Muscle of leg (tissue), 3 donors: ENCODE measurements at regions not wholly inside any gene's neighbourhood (a gene's known extent, or its start where the extent isn't known, plus 50 kb on each side); places are given as distances from the start of the nearest gene placed in this dataset.

Experiments
- DNase-seq: peaks from one replicate; pipeline ENCODE4 v3.0.0; 2013
- H3K27ac ChIP-seq: one replicate; pipeline ENCODE4 v1.5.1; 2013; ENCODE audit warnings: mild to moderate bottlenecking, low read length, control low read depth
- H3K27me3 ChIP-seq: one replicate; pipeline ENCODE4 v1.6.1; 2013; ENCODE audit warnings: low read length; ENCODE audit not compliant: control insufficient read depth, insufficient read depth
- H3K36me3 ChIP-seq: one replicate; pipeline ENCODE4 v1.6.1; 2013; ENCODE audit warnings: low read length; ENCODE audit not compliant: control insufficient read depth, insufficient read depth
- H3K4me1 ChIP-seq: one replicate; pipeline ENCODE4 v1.6.1; 2013; ENCODE audit warnings: low read length; ENCODE audit not compliant: control insufficient read depth, insufficient read depth
- H3K4me3 ChIP-seq: one replicate; pipeline ENCODE4 v1.5.1; 2013; ENCODE audit warnings: low read length, control low read depth
- H3K9me3 ChIP-seq: replicated peaks from 2 replicates; pipeline ENCODE4 v1.6.1; 2013; ENCODE audit warnings: low read depth, low read length; ENCODE audit not compliant: control insufficient read depth
- WGBS: methylation state at CpG from one replicate; pipeline ENCODE4 v1.1.5; 2013; ENCODE audit warnings: missing lambda C conversion rate; ENCODE audit not compliant: insufficient coverage; 5-methylcytosine and 5-hydroxymethylcytosine counted together

- Histone ChIP-seq H3K27ac (no peak overlapping the region), H3K4me1 (no peaks in the 10 kb centered on the region), H3K27me3 (peaks cover 15% of the 10 kb centered on the region), H3K36me3 (no peaks in the 10 kb centered on the region), H3K9me3 (no peaks in the 10 kb centered on the region), H3K4me3 (no peak overlapping the region)
- no CpG with 5 or more reads among the region's 2 CpGs for WGBS
- no peak for DNase-seq
Measured at GRCh38 chrX:132568291-132568690, 79.5 kb upstream of the MBNL3 start.

- Histone ChIP-seq H3K27ac (no peak overlapping the region), H3K27me3 (peaks cover 14% of the 10 kb centered on the region), H3K4me3 (no peak overlapping the region), H3K9me3 (no peaks in the 10 kb centered on the region), H3K4me1 (no peaks in the 10 kb centered on the region), H3K36me3 (no peaks in the 10 kb centered on the region)
- no peak for DNase-seq
- no CpG with 5 or more reads among the region's 3 CpGs for WGBS
Measured at GRCh38 chrX:132565273-132565672, 76.4 kb upstream of the MBNL3 start.

GRCh38 chrX:132563976-132564375, 75.1 kb upstream of the MBNL3 start:
- H3K36me3 ChIP-seq, result no peaks in the 10 kb centered on the region
- no peak overlapping the region for H3K4me3 ChIP-seq
- DNase-seq, result peak; percentile 8
- WGBS, result no CpG with 5 or more reads among the region's 2 CpGs
- H3K4me1 ChIP-seq, result no peaks in the 10 kb centered on the region
- H3K27me3 ChIP-seq, result peaks cover 14% of the 10 kb centered on the region
- H3K9me3 ChIP-seq, result no peaks in the 10 kb centered on the region
- no peak overlapping the region for H3K27ac ChIP-seq

GRCh38 chrX:132561974-132562373, 73.1 kb upstream of the MBNL3 start:
- no peaks in the 10 kb centered on the region for H3K36me3 ChIP-seq
- H3K27me3 ChIP-seq, result peaks cover 9% of the 10 kb centered on the region
- no peak for DNase-seq
- no peak overlapping the region for H3K4me3 ChIP-seq
- H3K4me1 ChIP-seq, result no peaks in the 10 kb centered on the region
- no peak overlapping the region for H3K27ac ChIP-seq
- WGBS, result 100% methylated on average over 1 of the region's 1 CpG
- no peaks in the 10 kb centered on the region for H3K9me3 ChIP-seq

DNA sequence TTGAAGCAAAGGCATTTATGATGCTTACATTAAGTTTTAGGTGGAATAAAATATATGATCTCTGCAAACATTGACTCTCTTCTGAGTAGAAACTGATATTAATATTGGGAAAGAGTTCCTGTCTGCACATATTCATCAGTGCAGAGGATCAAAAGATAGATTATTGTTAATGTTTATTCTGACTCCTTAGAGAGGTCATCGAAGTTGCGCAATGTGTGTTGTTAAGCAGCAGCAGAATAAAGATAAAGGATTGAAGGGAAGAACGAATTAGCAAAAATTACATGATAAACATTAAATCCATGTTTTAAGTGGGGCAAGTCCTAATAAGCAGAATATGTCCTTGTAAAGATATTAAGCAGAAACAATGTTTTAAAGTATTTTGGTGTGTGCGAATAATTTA, 72.6 kb upstream of the MBNL3 start:
- H3K4me3 ChIP-seq, result no peak overlapping the region
- H3K27ac ChIP-seq, result no peak overlapping the region
- no peaks in the 10 kb centered on the region for H3K9me3 ChIP-seq
- WGBS, result no CpG with 5 or more reads among the region's 4 CpGs
- no peaks in the 10 kb centered on the region for H3K4me1 ChIP-seq
- DNase-seq, result no peak
- H3K27me3 ChIP-seq, result peaks cover 9% of the 10 kb centered on the region
- H3K36me3 ChIP-seq, result no peaks in the 10 kb centered on the region

- Histone ChIP-seq H3K4me3 (no peak overlapping the region), H3K27ac (no peak overlapping the region)
Measured at GRCh38 chrX:132559101-132559500, 70.3 kb upstream of the MBNL3 start.

GRCh38 chrX:132539611-132540010, 50.8 kb upstream of the MBNL3 start:
- no peak for DNase-seq
- Histone ChIP-seq H3K27me3 (peaks cover 3% of the 10 kb centered on the region), H3K36me3 (no peaks in the 10 kb centered on the region), H3K4me3 (no peak overlapping the region), H3K27ac (no peak overlapping the region), H3K9me3 (no peaks in the 10 kb centered on the region), H3K4me1 (no peaks in the 10 kb centered on the region)
- WGBS, result 80% methylated on average over 1 of the region's 1 CpG

More at GRCh38 chrX:132559101-132559500, 70.3 kb upstream of the MBNL3 start:
- DNase-seq, result no peak
- H3K9me3 ChIP-seq, result no peaks in the 10 kb centered on the region
- peaks cover 10% of the 10 kb centered on the region for H3K27me3 ChIP-seq
- no peaks in the 10 kb centered on the region for H3K36me3 ChIP-seq
- H3K4me1 ChIP-seq, result no peaks in the 10 kb centered on the region
- WGBS, result no CpG with 5 or more reads among the region's 2 CpGs
